Thoracic aorta (tissue), 2 donors: ENCODE measurements at regions not wholly inside any gene's neighbourhood (a gene's known extent, or its start where the extent isn't known, plus 50 kb on each side); places are given as distances from the start of the nearest gene placed in this dataset.
"Not testable (repeated sequence)": the region's sequence is repeated elsewhere in the genome, so short reads cannot be mapped to it uniquely, and the experiment has no call there.

Experiments
- ATAC-seq: fragments of 150-250 bp; one replicate; pipeline ENCODE4 v1.8.0; 2017; ENCODE audit warnings: low read depth; ENCODE audit not compliant: insufficient number of reproducible peaks, low FRiP score
- DNase-seq: peaks from one replicate; pipeline ENCODE4 v3.0.0-alpha.2; 2020; ENCODE audit warnings: low spot score
- H3K27ac ChIP-seq, 2 donors: fragments of 200-600 bp; sonication (generic); 1 replicate in 1 of 2; 2 replicates in 1 of 2; pipeline ENCODE4 v1.5.1; 2016; ENCODE audit warnings: mild to moderate bottlenecking in 2 of 2, moderate library complexity in 2 of 2
- H3K27me3 ChIP-seq: fragments of 200-600 bp; sonication (generic); replicated peaks from 2 replicates; pipeline ENCODE4 v1.6.0; 2016; ENCODE audit warnings: mild to moderate bottlenecking; ENCODE audit not compliant: insufficient read depth
- H3K36me3 ChIP-seq: fragments of 200-600 bp; sonication (generic); one replicate; pipeline ENCODE4 v1.5.1; 2016
- H3K4me1 ChIP-seq, 2 donors: fragments of 200-600 bp; sonication (generic); 1 replicate in 1 of 2; 2 replicates in 1 of 2; pipeline versions ENCODE4 v1.5.1 to v1.6.0; 2016; ENCODE audit warnings: low read depth in 2 of 2, mild to moderate bottlenecking in 1 of 2; ENCODE audit not compliant: control insufficient read depth in 1 of 2
- H3K4me3 ChIP-seq: fragments of 200-600 bp; sonication (generic); 2 replicates; pipeline ENCODE4 v1.5.1; 2016; ENCODE audit warnings: mild to moderate bottlenecking
- H3K9me3 ChIP-seq: fragments of 200-600 bp; sonication (generic); 2 replicates; pipeline ENCODE4 v1.5.1; 2016
- CTCF ChIP-seq: fragments of 200-600 bp; sonication (generic); IDR thresholded peaks from one replicate; pipeline ENCODE4 v1.5.1; 2019; ENCODE audit warnings: antibody characterized with exemption

GRCh38 chr11:81301166-81301830, 1432.4 kb downstream of the FAM181B start:
- no peaks in the 10 kb centered on the region for H3K4me1 ChIP-seq
- DNase-seq (no peak), ATAC-seq (no peak)
- H3K27ac ChIP-seq: no peak overlapping the region
- no peaks in the 10 kb centered on the region for H3K36me3 ChIP-seq
- no peak overlapping the region for H3K4me3 ChIP-seq
- H3K27me3 ChIP-seq: no peaks in the 10 kb centered on the region
- TF ChIP-seq CTCF: no peak
- no peaks in the 10 kb centered on the region for H3K9me3 ChIP-seq

- H3K4me3 ChIP-seq: no peak overlapping the region
- no peaks in the 10 kb centered on the region for H3K9me3 ChIP-seq
- H3K36me3 ChIP-seq: no peaks in the 10 kb centered on the region
- DNase-seq (no peak), ATAC-seq (no peak)
- no peaks in the 10 kb centered on the region for H3K4me1 ChIP-seq
- TF ChIP-seq CTCF: no peak
- H3K27ac ChIP-seq: no peak overlapping the region
- no peaks in the 10 kb centered on the region for H3K27me3 ChIP-seq
Observed at GRCh38 chr11:81286959-81287358, 1446.7 kb downstream of the FAM181B start.

- no peaks in the 10 kb centered on the region for H3K36me3 ChIP-seq
- no peak overlapping the region for H3K4me3 ChIP-seq
- no peaks in the 10 kb centered on the region for H3K27me3 ChIP-seq
- ATAC-seq (no peak), DNase-seq (no peak)
- H3K9me3 ChIP-seq: no peaks in the 10 kb centered on the region
- no peak overlapping the region for H3K27ac ChIP-seq
- H3K4me1 ChIP-seq: no peaks in the 10 kb centered on the region
- no peak for TF ChIP-seq CTCF
Observed at GRCh38 chr11:81286550-81286949, 1447.1 kb downstream of the FAM181B start.

- H3K4me3 ChIP-seq, H3K9me3 ChIP-seq, H3K27ac ChIP-seq, H3K27me3 ChIP-seq, DNase-seq, H3K36me3 ChIP-seq, ATAC-seq, H3K4me1 ChIP-seq: not testable (repeated sequence)
Observed at GRCh38 chr11:81280228-81280627, 1453.4 kb downstream of the FAM181B start.

- no peak for TF ChIP-seq CTCF
- H3K9me3 ChIP-seq: no peaks in the 10 kb centered on the region
- H3K27me3 ChIP-seq: no peaks in the 10 kb centered on the region
- no peak overlapping the region for H3K4me3 ChIP-seq
- no peak for ATAC-seq
- H3K36me3 ChIP-seq: no peaks in the 10 kb centered on the region
- no peak for DNase-seq
- no peaks in the 10 kb centered on the region for H3K4me1 ChIP-seq
- H3K27ac ChIP-seq: no peak overlapping the region
Observed at GRCh38 chr11:81278991-81279390, 1454.7 kb downstream of the FAM181B start.

GRCh38 chr11:81270686-81271085, 1463.0 kb downstream of the FAM181B start:
- H3K9me3 ChIP-seq: no peaks in the 10 kb centered on the region
- no peaks in the 10 kb centered on the region for H3K36me3 ChIP-seq
- no peak overlapping the region for H3K4me3 ChIP-seq
- no peak for TF ChIP-seq CTCF
- H3K27ac ChIP-seq: no peak overlapping the region
- H3K27me3 ChIP-seq: no peaks in the 10 kb centered on the region
- H3K4me1 ChIP-seq: no peaks in the 10 kb centered on the region
- ATAC-seq (no peak), DNase-seq (no peak)
